GM12873 (cell line): ENCODE measurements at regions not wholly inside any gene's neighbourhood (a gene's known extent, or its start where the extent isn't known, plus 50 kb on each side); places are given as distances from the start of the nearest gene placed in this dataset.

Experiments
- CTCF ChIP-seq: IDR thresholded peaks from 2 replicates; pipeline ENCODE4 v1.5.1; 2012; ENCODE audit warnings: low read depth, mild to moderate bottlenecking, moderate library complexity, low read length, control low read depth; ENCODE audit not compliant: insufficient read depth; ENCODE audit errors: missing control alignments

GRCh38 chr6:137756788-137757187 is 110.3 kb upstream of the TNFAIP3 start:
- TF ChIP-seq CTCF = no peak

- TF ChIP-seq CTCF = no peak
These were observed 108.4 kb upstream of the TNFAIP3 start for GRCh38 chr6:137758661-137759060.

GRCh38 chr6:137759624-137760023 is 107.4 kb upstream of the TNFAIP3 start:
- TF ChIP-seq CTCF = no peak

- TF ChIP-seq CTCF = no peak
These were observed 106.0 kb upstream of the TNFAIP3 start for GRCh38 chr6:137761072-137761471.

GRCh38 chr6:137761487-137761886 is 105.6 kb upstream of the TNFAIP3 start:
- no peak for TF ChIP-seq CTCF

GRCh38 chr6:137762168-137763090 is 104.6 kb upstream of the TNFAIP3 start:
- TF ChIP-seq CTCF = no peak

GRCh38 chr6:137763436-137763835 is 103.6 kb upstream of the TNFAIP3 start:
- TF ChIP-seq CTCF = no peak
